ENCODE measurements at regions not wholly inside any gene's neighbourhood (a gene's known extent, or its start where the extent isn't known, plus 50 kb on each side); places are given as distances from the start of the nearest gene placed in this dataset.

GRCh38 chr1:229133811-229134210 lies 137.1 kb upstream of the RAB4A start:
- TF ChIP-seq CTCF (IDR thresholded peaks at IDR 0.05; ENCODE audit: poor library complexity, severe bottlenecking) (no peak), REST (IDR thresholded peaks at IDR 0.05; ENCODE audit: borderline replicate concordance) (no peak), TAF1 (IDR thresholded peaks at IDR 0.05; ENCODE audit: low read depth) (no peak), EP300 (conservative IDR thresholded peaks at IDR 0.05; ENCODE audit: poor library complexity, severe bottlenecking) (no peak)
